GM12878 (cell line): ENCODE measurements at regions not wholly inside any gene's neighbourhood (a gene's known extent, or its start where the extent isn't known, plus 50 kb on each side); places are given as distances from the start of the nearest gene placed in this dataset.

Source experiments
- ATAC-seq: fragments of 200-7000 bp; cut with Tn5 transposase; 3 replicates; pipeline ENCODE4 v1.9.1; 2020; ENCODE audit warnings: mild to moderate bottlenecking, moderate library complexity
- BruUV-seq: library from RNA; stranded (reverse); fragments of 400-500 nt; replicated peaks from 2 replicates; lab custom pipeline; 2021; lab: Mats Ljungman, UMichigan
- CTCF ChIA-PET: fragments of 300-600 bp; sonication (Branson Sonifier 250); formaldehyde crosslinking; extraction: SDS; loops from one replicate; lab custom pipeline; 2021; ENCODE audit warnings: inconsistent platforms; lab: Yijun Ruan, JAX
- POLR2A ChIA-PET: fragments of 350-600 bp; formaldehyde crosslinking; extraction: SDS; loops from one replicate; lab custom pipeline; 2021; ENCODE audit warnings: inconsistent platforms; lab: Charles Lee
- RAD21 ChIA-PET: fragments of 300-600 bp; sonication (Branson Sonifier 250); formaldehyde crosslinking; loops from one replicate; lab custom pipeline; 2023; ENCODE audit warnings: antibody characterized with exemption; ENCODE audit not compliant: unreplicated experiment; lab: Charles Lee
- SMC1A ChIA-PET: fragments of 300-600 bp; sonication (Branson Sonifier 250); formaldehyde crosslinking; loops from one replicate; lab custom pipeline; 2023; ENCODE audit not compliant: unreplicated experiment, uncharacterized antibody; lab: Charles Lee
- DNase-seq: peaks from one replicate; pipeline ENCODE4 v3.0.0-alpha.2; 2011; ENCODE audit warnings: low read depth, low spot score
- FAIRE-seq: peaks from 3 replicates; lab custom pipeline; 2011; peaks lifted over from hg19 to GRCh38; lab: Jason Lieb, UNC
- H2AFZ ChIP-seq: 2 replicates; pipeline ENCODE4 v1.6.0; 2011; ENCODE audit warnings: low read depth, low read length, control low read depth; ENCODE audit not compliant: control insufficient read depth
- H3K27ac ChIP-seq: 2 replicates; pipeline ENCODE4 v1.5.1; 2011; ENCODE audit warnings: control low read depth; ENCODE audit not compliant: control insufficient read depth, insufficient read depth
- H3K27me3 ChIP-seq, 2 experiments: replicated peaks in 1 of 2; 2 replicates each; pipeline versions ENCODE4 v1.6.0 to v1.6.1; 2011; ENCODE audit warnings: low read length in 1 of 2; ENCODE audit not compliant: control insufficient read depth in 2 of 2, insufficient read depth in 2 of 2
- H3K36me3 ChIP-seq, 2 experiments: 2 replicates each; pipeline ENCODE4 v1.5.1; 2011; ENCODE audit warnings: low read length in 1 of 2; ENCODE audit not compliant: control insufficient read depth in 2 of 2, insufficient read depth in 2 of 2
- H3K4me1 ChIP-seq: 2 replicates; pipeline ENCODE4 v1.6.1; 2011; ENCODE audit warnings: mild to moderate bottlenecking, low read length, moderate library complexity, mixed read lengths; ENCODE audit not compliant: control insufficient read depth, insufficient read depth
- H3K4me2 ChIP-seq: 2 replicates; pipeline ENCODE4 v1.6.0; 2011; ENCODE audit warnings: control low read depth; ENCODE audit not compliant: control insufficient read depth, insufficient read depth
- H3K4me3 ChIP-seq: fragments of 200-600 bp; sonication (generic); 2 replicates; pipeline ENCODE4 v1.5.1; 2016
- H3K79me2 ChIP-seq: 2 replicates; pipeline ENCODE4 v1.6.0; 2011; ENCODE audit warnings: low read length; ENCODE audit not compliant: control insufficient read depth, insufficient read depth
- H3K9ac ChIP-seq: 2 replicates; pipeline ENCODE4 v1.8.0; 2011; ENCODE audit warnings: low read length, control low read depth, mixed read lengths; ENCODE audit not compliant: control insufficient read depth, insufficient read depth
- H3K9me3 ChIP-seq: replicated peaks from 3 replicates; pipeline ENCODE4 v1.5.1; 2011; ENCODE audit warnings: mild to moderate bottlenecking, low read length; ENCODE audit not compliant: control insufficient read depth, insufficient read depth
- H4K20me1 ChIP-seq: 2 replicates; pipeline ENCODE4 v1.6.0; 2011; ENCODE audit not compliant: control insufficient read depth, insufficient read depth
- CBX5 ChIP-seq: sonication (generic); IDR thresholded peaks from 2 replicates; pipeline ENCODE4 v1.6.1; 2016; ENCODE audit warnings: low read depth, moderate library complexity, mild to moderate bottlenecking, inconsistent platforms
- CEBPZ ChIP-seq: fragments of 150-350 bp; IDR thresholded peaks from 2 replicates; pipeline ENCODE4 v1.6.1; 2016; ENCODE audit warnings: low read depth, low read length
- CHD1 ChIP-seq: IDR thresholded peaks from 2 replicates; pipeline ENCODE4 v1.6.1; 2012; ENCODE audit warnings: low read depth, low read length, improper control_type of control experiment
- CHD4 ChIP-seq: fragments of 200-600 bp; sonication (generic); IDR thresholded peaks from 2 replicates; pipeline ENCODE4 v1.6.1; 2016; ENCODE audit warnings: mild to moderate bottlenecking
- EGR1 ChIP-seq, 2 experiments: IDR thresholded peaks; 1 replicate in 1 of 2; 2 replicates in 1 of 2; pipeline ENCODE4 v1.6.1; 2011 to 2012; ENCODE audit warnings: low read depth in 2 of 2, low read length in 2 of 2, borderline replicate concordance in 1 of 2, mild to moderate bottlenecking in 1 of 2, moderate library complexity in 1 of 2
- HSF1 ChIP-seq: fragments of 150-350 bp; IDR thresholded peaks from 2 replicates; pipeline ENCODE4 v1.6.1; 2014; ENCODE audit warnings: mild to moderate bottlenecking, low read depth, low read length
- KAT2A ChIP-seq: conservative IDR thresholded peaks from 2 replicates; pipeline ENCODE4 v1.6.1; 2011; ENCODE audit warnings: low read depth, low read length; ENCODE audit not compliant: control insufficient read depth
- LARP7 ChIP-seq: fragments of 450-650 bp; IDR thresholded peaks from 2 replicates; pipeline ENCODE4 v1.6.1; 2017; ENCODE audit warnings: mild to moderate bottlenecking
- POLR2AphosphoS2 ChIP-seq: IDR thresholded peaks from 2 replicates; pipeline ENCODE4 v1.6.1; 2011; ENCODE audit warnings: low read depth, mild to moderate bottlenecking, low read length, improper control_type of control experiment, moderate library complexity
- RCOR1 ChIP-seq: conservative IDR thresholded peaks from 2 replicates; pipeline ENCODE4 v1.6.1; 2012; ENCODE audit warnings: low read depth, low read length, improper control_type of control experiment
- RFX5 ChIP-seq: IDR thresholded peaks from 2 replicates; pipeline ENCODE4 v1.6.1; 2011; ENCODE audit warnings: low read depth, low read length, improper control_type of control experiment
- SMAD1 ChIP-seq: fragments of 450-650 bp; IDR thresholded peaks from 2 replicates; pipeline ENCODE4 v1.6.1; 2018; ENCODE audit warnings: mild to moderate bottlenecking, low read depth; ENCODE audit not compliant: partially characterized antibody
- STAT1 ChIP-seq: fragments of 450-650 bp; conservative IDR thresholded peaks from 2 replicates; pipeline ENCODE4 v1.6.1; 2014; ENCODE audit warnings: antibody characterized with exemption, mild to moderate bottlenecking
- STAT3 ChIP-seq: IDR thresholded peaks from 2 replicates; pipeline ENCODE4 v1.6.1; 2011; ENCODE audit warnings: low read depth, low read length, improper control_type of control experiment
- ZBTB4 ChIP-seq: fragments of 450-650 bp; formaldehyde crosslinking; IDR thresholded peaks from 2 replicates; pipeline ENCODE4 v1.4.0; 2022; ENCODE audit warnings: mild to moderate bottlenecking, moderate library complexity
- in situ Hi-C: fragments of 300-500 bp; cut with MboI; formaldehyde crosslinking; loops from 9 replicates; pipeline ENCODE4 v1.14.3; 2018; ENCODE audit warnings: mixed read lengths
- intact Hi-C: fragments of 100-400 bp; cut with micrococcal nuclease; formaldehyde crosslinking; loops from one replicate; pipeline ENCODE4 v1.14.2; 2022; ENCODE audit not compliant: unreplicated experiment
- TF ChIP-seq, protein P1 (sequence below): IDR thresholded peaks from 2 replicates; pipeline ENCODE4 v1.6.1; 2012; ENCODE audit warnings: low read depth, low read length, improper control_type of control experiment

- FAIRE-seq: no peak
- H3K79me2 ChIP-seq: no peaks in the 10 kb centered on the region
- H3K4me2 ChIP-seq: no peak overlapping the region
- SMC1A ChIA-PET: interaction anchor here (0.6 to 1.0 kb wide), 2 partner anchors 11 to 152 kb away, joined by 3 read pairs; no protein-coding TSS in a partner anchor
- in situ Hi-C loops: no loop called here
- CTCF ChIA-PET: interaction anchor here (0.6 kb wide), 2 partner anchors 18 to 1129 kb away, joined by 3 read pairs; no protein-coding TSS in a partner anchor
- peaks cover 8% of the 10 kb centered on the region for H3K4me1 ChIP-seq
- H3K9ac ChIP-seq: no peak overlapping the region
- BruUV-seq: no TSS peak
- RAD21 ChIA-PET: no interaction called here
- H2AFZ ChIP-seq: no peak overlapping the region
- intact Hi-C loops: no loop called here
- no peak for ATAC-seq
- POLR2A ChIA-PET: no interaction called here
- no peaks in the 10 kb centered on the region; a peak in 2 of 4 replicates for H3K36me3 ChIP-seq
- no peak overlapping the region for H3K4me3 ChIP-seq
- H3K27ac ChIP-seq: no peak overlapping the region
- H3K9me3 ChIP-seq: no peaks in the 10 kb centered on the region
- no peaks in the 10 kb centered on the region for H4K20me1 ChIP-seq
- no peak for DNase-seq
- no peaks in the 10 kb centered on the region for H3K27me3 ChIP-seq
- TF ChIP-seq RFX5 (no peak), KAT2A (no peak), SMAD1 (no peak), EGR1 (IDR thresholded peaks at IDR 0.05; ENCODE audit: borderline replicate concordance in 1 of 2, low read depth in 2 of 2, low read length in 2 of 2) (no peak), CHD1 (no peak), CHD4 (no peak), CEBPZ (no peak), POLR2AphosphoS2 (no peak), RCOR1 (no peak), STAT1 (no peak), HSF1 (no peak), LARP7 (no peak), ZBTB4 (CRISPR knock-in tag) (no peak), STAT3 (no peak), CBX5 (no peak)
- TF ChIP-seq, protein P1, sequence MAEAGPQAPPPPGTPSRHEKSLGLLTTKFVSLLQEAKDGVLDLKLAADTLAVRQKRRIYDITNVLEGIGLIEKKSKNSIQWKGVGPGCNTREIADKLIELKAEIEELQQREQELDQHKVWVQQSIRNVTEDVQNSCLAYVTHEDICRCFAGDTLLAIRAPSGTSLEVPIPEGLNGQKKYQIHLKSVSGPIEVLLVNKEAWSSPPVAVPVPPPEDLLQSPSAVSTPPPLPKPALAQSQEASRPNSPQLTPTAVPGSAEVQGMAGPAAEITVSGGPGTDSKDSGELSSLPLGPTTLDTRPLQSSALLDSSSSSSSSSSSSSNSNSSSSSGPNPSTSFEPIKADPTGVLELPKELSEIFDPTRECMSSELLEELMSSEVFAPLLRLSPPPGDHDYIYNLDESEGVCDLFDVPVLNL: no peak
Measured at GRCh38 chr3:56885453-56885852, 83.7 kb upstream of the ARHGEF3 start.
